DOHH2 (cell line): ENCODE measurements at regions not wholly inside any gene's neighbourhood (a gene's known extent, or its start where the extent isn't known, plus 50 kb on each side); places are given as distances from the start of the nearest gene placed in this dataset.

Source experiments
- EZH2phosphoT487 ChIP-seq: fragments of 200-600 bp; sonication (generic); IDR thresholded peaks from 2 replicates; pipeline ENCODE4 v1.6.1; 2017; ENCODE audit warnings: borderline replicate concordance, mild to moderate bottlenecking, antibody characterized with exemption, low read length, moderate library complexity, mixed read lengths
- TF ChIP-seq, protein P1 (sequence below): fragments of 200-600 bp; sonication (generic); IDR thresholded peaks from one replicate; pipeline ENCODE4 v1.5.1; 2014; ENCODE audit warnings: antibody characterized with exemption, mild to moderate bottlenecking, low read depth, low read length; ENCODE audit not compliant: poor library complexity, severe bottlenecking

GRCh38 chr17:70888324-70888723, 719.0 kb downstream of the KCNJ2 start:
- TF ChIP-seq, protein P1, sequence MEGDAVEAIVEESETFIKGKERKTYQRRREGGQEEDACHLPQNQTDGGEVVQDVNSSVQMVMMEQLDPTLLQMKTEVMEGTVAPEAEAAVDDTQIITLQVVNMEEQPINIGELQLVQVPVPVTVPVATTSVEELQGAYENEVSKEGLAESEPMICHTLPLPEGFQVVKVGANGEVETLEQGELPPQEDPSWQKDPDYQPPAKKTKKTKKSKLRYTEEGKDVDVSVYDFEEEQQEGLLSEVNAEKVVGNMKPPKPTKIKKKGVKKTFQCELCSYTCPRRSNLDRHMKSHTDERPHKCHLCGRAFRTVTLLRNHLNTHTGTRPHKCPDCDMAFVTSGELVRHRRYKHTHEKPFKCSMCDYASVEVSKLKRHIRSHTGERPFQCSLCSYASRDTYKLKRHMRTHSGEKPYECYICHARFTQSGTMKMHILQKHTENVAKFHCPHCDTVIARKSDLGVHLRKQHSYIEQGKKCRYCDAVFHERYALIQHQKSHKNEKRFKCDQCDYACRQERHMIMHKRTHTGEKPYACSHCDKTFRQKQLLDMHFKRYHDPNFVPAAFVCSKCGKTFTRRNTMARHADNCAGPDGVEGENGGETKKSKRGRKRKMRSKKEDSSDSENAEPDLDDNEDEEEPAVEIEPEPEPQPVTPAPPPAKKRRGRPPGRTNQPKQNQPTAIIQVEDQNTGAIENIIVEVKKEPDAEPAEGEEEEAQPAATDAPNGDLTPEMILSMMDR: no peak
- TF ChIP-seq EZH2phosphoT487: no peak
